Loucy (cell line): ENCODE measurements at regions not wholly inside any gene's neighbourhood (a gene's known extent, or its start where the extent isn't known, plus 50 kb on each side); places are given as distances from the start of the nearest gene placed in this dataset.

Experiments
- H2AFZ ChIP-seq: fragments of 200-600 bp; sonication (generic); 2 replicates; pipeline ENCODE4 v1.6.0; 2016; ENCODE audit warnings: antibody characterized with exemption, mild to moderate bottlenecking, low read length, moderate library complexity
- H3F3A ChIP-seq: fragments of 200-600 bp; 2 replicates; pipeline ENCODE4 v1.6.0; 2016; ENCODE audit warnings: antibody characterized with exemption, low read depth, mild to moderate bottlenecking
- H3K27me3 ChIP-seq: fragments of 200-600 bp; sonication (generic); 2 replicates; pipeline ENCODE4 v1.6.1; 2014; ENCODE audit warnings: low read length, mild to moderate bottlenecking; ENCODE audit not compliant: insufficient read depth, poor library complexity, severe bottlenecking
- H3K36me3 ChIP-seq: fragments of 200-600 bp; sonication (generic); 2 replicates; pipeline ENCODE4 v1.6.1; 2016; ENCODE audit warnings: low read length; ENCODE audit not compliant: insufficient read depth
- H3K4me1 ChIP-seq: fragments of 200-600 bp; sonication (generic); 2 replicates; pipeline ENCODE4 v1.5.1; 2014; ENCODE audit warnings: low read length, mild to moderate bottlenecking; ENCODE audit not compliant: insufficient read depth, poor library complexity, severe bottlenecking
- H3K4me2 ChIP-seq: fragments of 200-600 bp; sonication (generic); 2 replicates; pipeline ENCODE4 v1.6.0; 2014; ENCODE audit warnings: antibody characterized with exemption, low read length, low read depth, mild to moderate bottlenecking; ENCODE audit not compliant: poor library complexity, severe bottlenecking
- H3K4me3 ChIP-seq: fragments of 200-600 bp; sonication (generic); 2 replicates; pipeline ENCODE4 v1.5.1; 2014; ENCODE audit warnings: low read length, mild to moderate bottlenecking, mixed read lengths; ENCODE audit not compliant: poor library complexity, severe bottlenecking
- H3K79me2 ChIP-seq: fragments of 200-600 bp; sonication (generic); 2 replicates; pipeline ENCODE4 v1.6.1; 2014; ENCODE audit warnings: low read length; ENCODE audit not compliant: insufficient read depth
- H3K9ac ChIP-seq: fragments of 200-600 bp; sonication (generic); 2 replicates; pipeline ENCODE4 v1.6.0; 2014; ENCODE audit warnings: mild to moderate bottlenecking, low read depth, low read length, moderate library complexity; ENCODE audit not compliant: poor library complexity, severe bottlenecking
- H3K9me2 ChIP-seq: fragments of 200-600 bp; sonication (generic); replicated peaks from 2 replicates; pipeline ENCODE4 v1.6.1; 2016; ENCODE audit warnings: low read depth, low read length, mixed read lengths
- H3K9me3 ChIP-seq: fragments of 200-600 bp; sonication (generic); 2 replicates; pipeline ENCODE4 v1.6.1; 2014; ENCODE audit warnings: mild to moderate bottlenecking, antibody characterized with exemption, low read length, low read depth; ENCODE audit not compliant: insufficient read depth
- H4K20me1 ChIP-seq: fragments of 200-600 bp; sonication (generic); 2 replicates; pipeline ENCODE4 v1.6.0; 2014; ENCODE audit warnings: antibody characterized with exemption, low read length, mild to moderate bottlenecking; ENCODE audit not compliant: insufficient read depth, poor library complexity, severe bottlenecking
- CTCF ChIP-seq: fragments of 200-600 bp; sonication (generic); conservative IDR thresholded peaks from 2 replicates; pipeline ENCODE4 v1.5.1; 2014; ENCODE audit warnings: mild to moderate bottlenecking, antibody characterized with exemption, low read length
- EZH2phosphoT487 ChIP-seq: fragments of 200-600 bp; IDR thresholded peaks from 2 replicates; pipeline ENCODE4 v1.6.1; 2018; ENCODE audit warnings: antibody characterized with exemption, mild to moderate bottlenecking, moderate library complexity, borderline replicate concordance

- H3K4me1 ChIP-seq, result peaks cover 46% of the 10 kb centered on the region
- no peaks in the 10 kb centered on the region for H4K20me1 ChIP-seq
- no peak overlapping the region for H3K9ac ChIP-seq
- H3F3A ChIP-seq, result peaks cover 7% of the 10 kb centered on the region
- no peaks in the 10 kb centered on the region for H3K27me3 ChIP-seq
- H3K4me2 ChIP-seq, result peak overlapping the region; percentile 93
- H3K36me3 ChIP-seq, result no peaks in the 10 kb centered on the region
- no peaks in the 10 kb centered on the region for H3K79me2 ChIP-seq
- TF ChIP-seq CTCF, result no peak
- TF ChIP-seq EZH2phosphoT487, result no peak
- H3K4me3 ChIP-seq, result no peak overlapping the region
- H3K9me2 ChIP-seq, result no peaks in the 10 kb centered on the region
- no peak overlapping the region; the same call in 1 of the 2 replicates for H2AFZ ChIP-seq
- H3K9me3 ChIP-seq, result peaks cover 8% of the 10 kb centered on the region
These were observed 203.5 kb upstream of the UBL3 start for GRCh38 chr13:30053939-30054338.

- Histone ChIP-seq H3F3A (peaks cover 7% of the 10 kb centered on the region), H3K9ac (peak overlapping the region; percentile 74), H3K4me1 (peaks cover 61% of the 10 kb centered on the region), H4K20me1 (no peaks in the 10 kb centered on the region), H3K27me3 (no peaks in the 10 kb centered on the region), H2AFZ (peak overlapping the region; percentile 37; the same call in 1 of the 2 replicates), H3K4me2 (peak overlapping the region; percentile 93), H3K79me2 (no peaks in the 10 kb centered on the region), H3K9me2 (no peaks in the 10 kb centered on the region), H3K36me3 (no peaks in the 10 kb centered on the region), H3K9me3 (no peaks in the 10 kb centered on the region), H3K4me3 (peak overlapping the region; percentile 69)
- peak; percentile 45 for TF ChIP-seq CTCF
- TF ChIP-seq EZH2phosphoT487, result no peak
These were observed 201.7 kb upstream of the UBL3 start for GRCh38 chr13:30052120-30052519.

DNA sequence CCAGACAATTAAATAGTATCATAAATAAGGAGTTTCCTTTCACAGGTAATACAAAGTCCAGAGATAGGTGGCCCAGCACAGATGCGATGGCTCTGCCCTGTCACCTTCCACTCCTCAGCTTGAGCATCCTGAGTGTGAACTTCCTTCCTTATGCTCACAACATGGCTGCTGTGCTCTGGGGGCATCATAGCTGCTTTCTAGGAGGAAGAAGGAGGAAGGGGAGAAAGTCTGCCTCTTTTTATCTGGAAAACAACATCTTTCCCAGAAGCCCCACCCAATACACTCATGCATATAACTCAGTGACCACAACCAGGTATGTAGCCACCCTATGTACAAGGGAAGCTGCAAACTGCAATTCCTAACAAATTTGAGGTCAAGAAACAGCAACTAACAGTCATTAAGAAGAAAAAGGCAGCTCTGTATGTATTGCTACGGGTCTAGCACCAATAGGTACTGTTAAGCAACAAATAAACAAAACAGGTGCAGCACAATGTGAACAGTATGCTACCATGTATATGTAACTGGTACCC, 201.2 kb upstream of the UBL3 start:
- peak overlapping the region; percentile 69 for H3K4me3 ChIP-seq
- peak overlapping the region; percentile 74 for H3K9ac ChIP-seq
- TF ChIP-seq EZH2phosphoT487 (no peak), CTCF (no peak)
- H4K20me1 ChIP-seq, result no peaks in the 10 kb centered on the region
- no peaks in the 10 kb centered on the region for H3K9me3 ChIP-seq
- H3K36me3 ChIP-seq, result no peaks in the 10 kb centered on the region
- no peaks in the 10 kb centered on the region for H3K9me2 ChIP-seq
- no peaks in the 10 kb centered on the region for H3K79me2 ChIP-seq
- peak overlapping the region; percentile 16 for H2AFZ ChIP-seq
- H3K4me1 ChIP-seq, result peaks cover 67% of the 10 kb centered on the region
- H3F3A ChIP-seq, result peaks cover 7% of the 10 kb centered on the region
- H3K27me3 ChIP-seq, result no peaks in the 10 kb centered on the region
- peak overlapping the region; percentile 93 for H3K4me2 ChIP-seq
